Calu3 (cell line): ENCODE measurements at regions not wholly inside any gene's neighbourhood (a gene's known extent, or its start where the extent isn't known, plus 50 kb on each side); places are given as distances from the start of the nearest gene placed in this dataset.

Experiments
- BruUV-seq: library from RNA; stranded (reverse); fragments of 400-500 nt; replicated peaks from 2 replicates; lab custom pipeline; 2021; lab: Mats Ljungman, UMichigan
- CTCF ChIA-PET: fragments of 300-600 bp; sonication (Branson Sonifier 250); formaldehyde crosslinking; loops from one replicate; lab custom pipeline; 2022; ENCODE audit warnings: antibody characterized with exemption; lab: Charles Lee
- DNase-seq: peaks from one replicate; pipeline ENCODE4 v3.0.0; 2022
- H3K27ac Mint-ChIP-seq: one replicate; pipeline ENCODE4 v1.8.0; 2022; ENCODE audit warnings: mixed read lengths; ENCODE audit not compliant: unreplicated experiment
- H3K27me3 Mint-ChIP-seq: one replicate; pipeline ENCODE4 v1.8.0; 2022; ENCODE audit warnings: mixed read lengths; ENCODE audit not compliant: unreplicated experiment
- H3K36me3 Mint-ChIP-seq: one replicate; pipeline ENCODE4 v1.8.0; 2022; ENCODE audit warnings: mild to moderate bottlenecking, moderate library complexity, mixed read lengths; ENCODE audit not compliant: insufficient read depth, unreplicated experiment
- H3K4me1 Mint-ChIP-seq: one replicate; pipeline ENCODE4 v1.8.0; 2022; ENCODE audit warnings: mild to moderate bottlenecking, low read depth, mixed read lengths; ENCODE audit not compliant: unreplicated experiment
- H3K4me3 Mint-ChIP-seq: one replicate; pipeline ENCODE4 v1.8.0; 2022; ENCODE audit warnings: mild to moderate bottlenecking, low read depth, moderate library complexity, mixed read lengths; ENCODE audit not compliant: unreplicated experiment
- H3K9me3 Mint-ChIP-seq: one replicate; pipeline ENCODE4 v1.8.0; 2022; ENCODE audit warnings: low read depth, mixed read lengths; ENCODE audit not compliant: unreplicated experiment
- CTCF ChIP-seq: fragments of 200-600 bp; IDR thresholded peaks from one replicate; pipeline ENCODE4 v1.8.0; 2022; ENCODE audit warnings: antibody characterized with exemption; ENCODE audit not compliant: unreplicated experiment
- intact Hi-C: fragments of 100-400 bp; cut with micrococcal nuclease; formaldehyde crosslinking; loops from one replicate; pipeline ENCODE4 v1.10.0; 2022; ENCODE audit not compliant: unreplicated experiment

- intact Hi-C loops, result loop anchor here (2.0 kb wide), 1 partner anchor 235 kb away; no protein-coding TSS in a partner anchor
- no peak for DNase-seq
- CTCF ChIA-PET, result interaction anchor here (1.0 to 1.4 kb wide), 2 partner anchors 11 to 268 kb away, joined by 3 to 4 read pairs; no protein-coding TSS in a partner anchor
- H3K9me3 Mint-ChIP-seq, result no peaks in the 10 kb centered on the region
- H3K27me3 Mint-ChIP-seq, result no peaks in the 10 kb centered on the region
- peaks cover 48% of the 10 kb centered on the region for H3K4me1 Mint-ChIP-seq
- BruUV-seq, result no TSS peak
- no peak overlapping the region for H3K4me3 Mint-ChIP-seq
- TF ChIP-seq CTCF, result no peak
- H3K27ac Mint-ChIP-seq, result no peak overlapping the region
- peaks cover 10% of the 10 kb centered on the region for H3K36me3 Mint-ChIP-seq
These were observed 57.2 kb upstream of the EPCAM start for GRCh38 chr2:47311764-47312490.

GRCh38 chr2:47310801-47311560 lies 58.1 kb upstream of the EPCAM start:
- intact Hi-C loops, result no loop called here
- Mint-ChIP-seq H3K27ac (peak overlapping the region; percentile 79), H3K36me3 (peaks cover 10% of the 10 kb centered on the region), H3K9me3 (no peaks in the 10 kb centered on the region), H3K27me3 (no peaks in the 10 kb centered on the region), H3K4me1 (peaks cover 48% of the 10 kb centered on the region), H3K4me3 (peak overlapping the region; percentile 48)
- no TSS peak for BruUV-seq
- CTCF ChIA-PET, result interaction anchor here (1.0 kb wide), 1 partner anchor 268 kb away, joined by 4 read pairs; no protein-coding TSS in a partner anchor
- no peak for TF ChIP-seq CTCF
- peak; percentile 60 for DNase-seq

GRCh38 chr2:47309952-47310800 lies 58.9 kb upstream of the EPCAM start:
- Mint-ChIP-seq H3K27ac (peak overlapping the region; percentile 79), H3K4me1 (peaks cover 48% of the 10 kb centered on the region), H3K9me3 (no peaks in the 10 kb centered on the region), H3K4me3 (peak overlapping the region; percentile 48), H3K36me3 (peaks cover 10% of the 10 kb centered on the region), H3K27me3 (no peaks in the 10 kb centered on the region)
- BruUV-seq, result no TSS peak
- CTCF ChIA-PET, result interaction anchor here (0.6 to 1.0 kb wide), 4 partner anchors 10 to 267 kb away, joined by 3 to 5 read pairs (median 4); no protein-coding TSS in a partner anchor
- no peak for TF ChIP-seq CTCF
- DNase-seq, result peak; percentile 69
- intact Hi-C loops, result no loop called here

GRCh38 chr2:47309472-47309951 lies 59.6 kb upstream of the EPCAM start:
- BruUV-seq, result no TSS peak
- Mint-ChIP-seq H3K4me3 (peak overlapping the region; percentile 48), H3K4me1 (peaks cover 54% of the 10 kb centered on the region), H3K36me3 (peaks cover 10% of the 10 kb centered on the region), H3K27me3 (no peaks in the 10 kb centered on the region), H3K27ac (peak overlapping the region; percentile 79), H3K9me3 (no peaks in the 10 kb centered on the region)
- no peak for DNase-seq
- CTCF ChIA-PET, result interaction anchor here (0.6 to 1.0 kb wide), 5 partner anchors 9 to 1139 kb away, joined by 3 to 16 read pairs (median 4); no protein-coding TSS in a partner anchor
- TF ChIP-seq CTCF, result no peak
- intact Hi-C loops, result no loop called here
